IMR-90 (cell line): ENCODE measurements at regions not wholly inside any gene's neighbourhood (a gene's known extent, or its start where the extent isn't known, plus 50 kb on each side); places are given as distances from the start of the nearest gene placed in this dataset.

Experiments used
- BHLHE40 ChIP-seq: fragments of 150-350 bp; IDR thresholded peaks from 2 replicates; pipeline ENCODE4 v1.6.1; 2016; ENCODE audit warnings: mild to moderate bottlenecking, low read depth, low read length
- CEBPB ChIP-seq: IDR thresholded peaks from 2 replicates; pipeline ENCODE4 v1.6.1; 2012; ENCODE audit warnings: low read depth, low read length, improper control_type of control experiment
- CTCF ChIP-seq: conservative IDR thresholded peaks from 2 replicates; pipeline ENCODE4 v1.5.1; 2012; ENCODE audit warnings: mild to moderate bottlenecking, low read depth, low read length, improper control_type of control experiment
- ELK1 ChIP-seq: fragments of 150-350 bp; IDR thresholded peaks from 2 replicates; pipeline ENCODE4 v1.6.1; 2016; ENCODE audit warnings: low read depth, mild to moderate bottlenecking, low read length, moderate library complexity, borderline replicate concordance
- FOS ChIP-seq: fragments of 150-350 bp; IDR thresholded peaks from 2 replicates; pipeline ENCODE4 v1.6.1; 2016; ENCODE audit warnings: low read depth, low read length
- MAZ ChIP-seq: IDR thresholded peaks from 2 replicates; pipeline ENCODE4 v1.6.1; 2012; ENCODE audit warnings: low read depth, mild to moderate bottlenecking, low read length, improper control_type of control experiment, moderate library complexity, borderline replicate concordance
- MXI1 ChIP-seq: IDR thresholded peaks from 2 replicates; pipeline ENCODE4 v1.6.1; 2012; ENCODE audit warnings: low read depth, mild to moderate bottlenecking, low read length, moderate library complexity, borderline replicate concordance
- POLR2A ChIP-seq: IDR thresholded peaks from 2 replicates; pipeline ENCODE4 v1.6.1; 2012; ENCODE audit warnings: mild to moderate bottlenecking, low read depth, low read length
- RAD21 ChIP-seq: IDR thresholded peaks from 2 replicates; pipeline ENCODE4 v1.6.1; 2012; ENCODE audit warnings: low read length, improper control_type of control experiment
- RFX5 ChIP-seq: IDR thresholded peaks from 2 replicates; pipeline ENCODE4 v1.8.0; 2012; ENCODE audit warnings: low read depth, mild to moderate bottlenecking, low read length, moderate library complexity
- SMC3 ChIP-seq: fragments of 150-350 bp; IDR thresholded peaks from 2 replicates; pipeline ENCODE4 v1.6.1; 2016; ENCODE audit warnings: low read depth, mild to moderate bottlenecking, antibody characterized with exemption, low read length, moderate library complexity

GRCh38 chr7:64131696-64132095, 75.3 kb upstream of the ZNF735 start:
- TF ChIP-seq CTCF (no peak), POLR2A (no peak), BHLHE40 (no peak), MXI1 (no peak), FOS (no peak), CEBPB (no peak), SMC3 (no peak), RAD21 (no peak), RFX5 (no peak), MAZ (no peak), ELK1 (no peak)
